Midbrain (tissue), 1 donor: ENCODE measurements at regions not wholly inside any gene's neighbourhood (a gene's known extent, or its start where the extent isn't known, plus 50 kb on each side); places are given as distances from the start of the nearest gene placed in this dataset.

Experiments used
- DNase-seq: peaks from one replicate; lab custom pipeline; 2025; lab: John Stamatoyannopoulos, UW

DNA sequence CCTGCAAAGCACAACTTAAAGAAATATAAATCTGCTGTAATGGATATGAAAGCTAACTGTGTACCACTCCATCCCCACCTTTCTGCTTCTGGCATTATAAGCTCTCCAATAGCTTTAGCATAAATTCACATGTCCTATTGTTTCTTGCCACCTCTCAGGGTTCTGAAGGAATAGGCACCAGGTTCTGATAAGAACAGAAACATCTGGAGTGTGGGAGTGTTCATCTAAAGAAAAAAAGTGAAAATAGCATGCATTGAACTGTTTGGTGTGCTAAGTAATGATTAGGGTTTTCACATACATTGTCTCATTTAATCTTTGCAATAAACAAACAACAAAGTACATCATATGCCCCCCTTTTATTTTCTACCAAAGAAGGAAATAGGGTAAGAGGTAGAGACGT lies 72.3 kb downstream of the FAM76B start:
- no peak for DNase-seq

DNA sequence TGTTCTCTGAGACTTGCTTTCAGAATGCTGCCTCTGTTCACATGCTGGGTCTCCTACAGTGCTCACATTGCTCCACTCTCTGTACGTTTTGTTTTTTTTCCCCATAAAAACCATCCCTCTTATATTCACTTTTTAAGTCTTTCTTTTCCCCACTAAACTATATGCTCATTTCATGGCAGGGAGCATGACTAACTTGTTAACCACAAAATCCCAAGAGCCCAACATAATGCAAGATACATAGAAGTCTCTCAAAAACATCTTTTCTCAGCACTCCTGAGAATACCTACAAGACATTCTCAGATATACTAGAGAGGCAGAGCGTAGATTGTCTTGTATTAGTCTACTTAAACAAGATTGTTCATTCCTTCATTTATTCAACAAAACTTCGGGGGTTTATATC lies 73.3 kb downstream of the FAM76B start:
- no peak for DNase-seq

DNA sequence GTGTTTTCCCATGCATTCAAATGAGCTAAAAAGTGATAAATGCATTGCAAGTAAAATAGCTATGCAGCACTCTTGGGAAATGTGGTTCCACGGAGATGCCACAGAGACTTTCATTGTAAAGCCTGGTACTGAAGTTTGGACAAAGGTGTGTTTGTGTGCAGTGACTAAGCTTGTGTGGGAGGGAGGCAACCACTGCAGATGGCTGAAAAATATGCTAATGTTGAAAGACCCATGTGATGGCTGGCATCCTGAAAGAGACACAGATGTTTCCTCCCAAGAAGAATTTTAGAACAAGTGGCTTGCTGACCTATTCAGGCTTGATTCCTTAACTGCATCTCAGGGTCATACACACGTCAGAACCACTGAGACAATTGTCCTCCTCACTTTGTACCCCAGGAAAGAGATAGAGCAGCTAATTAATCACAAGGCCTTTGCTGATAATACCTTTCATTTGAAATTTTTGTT lies 73.8 kb downstream of the FAM76B start:
- DNase-seq = peak; percentile 22

DNA sequence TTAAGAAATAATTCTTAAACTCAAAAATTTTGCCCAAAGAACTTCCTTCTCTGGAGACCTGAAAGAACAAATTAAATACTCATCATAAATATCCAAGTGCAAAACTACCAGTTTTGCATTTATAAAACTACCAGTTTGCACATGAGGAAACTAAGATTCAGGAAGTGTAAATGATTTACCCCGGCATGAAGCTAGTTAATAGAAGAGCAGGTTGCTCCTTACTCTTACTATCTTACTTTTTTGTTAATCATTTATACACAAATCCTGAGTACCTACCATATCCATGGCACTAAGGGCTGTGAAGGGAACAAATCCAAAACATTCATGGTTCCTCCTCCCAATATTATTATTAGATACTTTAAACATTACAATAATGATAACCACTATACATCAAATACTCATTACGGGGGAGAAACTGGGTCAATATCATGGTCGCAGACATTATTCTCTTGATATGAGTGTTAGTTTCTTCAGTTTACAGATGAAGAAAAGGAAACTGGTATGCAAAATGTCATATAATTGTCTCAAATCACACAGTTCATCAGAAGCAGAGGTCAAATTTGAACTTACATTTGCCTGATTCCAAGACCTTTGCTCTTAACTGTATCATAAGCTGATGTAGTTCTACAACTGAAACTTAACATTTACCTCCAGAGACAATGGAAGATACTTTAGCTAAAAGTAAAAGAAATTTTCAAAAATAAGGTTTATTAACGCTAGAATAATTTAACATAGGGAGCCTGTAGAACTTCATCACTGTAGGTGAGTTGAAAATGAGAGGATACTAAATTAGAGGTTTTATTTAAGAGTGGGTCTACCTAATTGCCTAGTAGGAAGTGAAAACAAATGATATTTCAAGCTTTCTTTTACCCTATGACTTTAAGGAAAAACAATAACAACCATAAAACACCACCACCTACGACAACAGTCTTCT lies 74.5 kb downstream of the FAM76B start:
- no peak for DNase-seq

DNA sequence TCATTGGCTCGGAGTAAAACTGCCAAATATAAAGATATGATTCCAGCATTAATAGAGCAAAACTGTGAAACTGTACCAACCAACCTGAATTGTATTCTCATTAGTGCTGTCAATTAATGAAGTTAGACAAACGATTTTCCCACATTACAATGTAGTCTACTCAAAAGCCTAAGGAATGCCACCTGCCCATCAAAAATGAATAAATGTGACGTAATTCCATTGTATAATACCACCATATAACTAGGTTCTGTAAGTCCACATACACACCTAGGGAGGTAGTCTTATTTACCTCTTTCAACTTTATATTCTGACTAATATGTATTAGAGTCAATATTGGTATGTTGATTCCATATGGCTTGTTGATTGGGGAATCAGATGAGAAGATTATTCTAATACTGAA lies 76.2 kb downstream of the FAM76B start:
- DNase-seq = no peak

DNA sequence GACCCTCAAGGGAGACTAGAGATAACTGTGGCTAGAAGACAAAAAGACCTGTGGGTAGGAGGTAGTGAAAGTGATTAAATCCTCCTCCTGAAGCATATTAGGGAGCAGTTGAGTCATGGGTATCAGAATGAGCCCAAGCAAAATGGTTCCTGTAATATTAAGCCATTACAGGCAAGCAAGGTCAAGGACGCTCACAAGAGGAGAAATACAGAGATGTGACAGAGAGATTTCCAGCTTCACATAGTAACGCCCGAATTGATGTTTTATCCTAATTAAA lies 77.7 kb downstream of the FAM76B start:
- DNase-seq = no peak

DNA sequence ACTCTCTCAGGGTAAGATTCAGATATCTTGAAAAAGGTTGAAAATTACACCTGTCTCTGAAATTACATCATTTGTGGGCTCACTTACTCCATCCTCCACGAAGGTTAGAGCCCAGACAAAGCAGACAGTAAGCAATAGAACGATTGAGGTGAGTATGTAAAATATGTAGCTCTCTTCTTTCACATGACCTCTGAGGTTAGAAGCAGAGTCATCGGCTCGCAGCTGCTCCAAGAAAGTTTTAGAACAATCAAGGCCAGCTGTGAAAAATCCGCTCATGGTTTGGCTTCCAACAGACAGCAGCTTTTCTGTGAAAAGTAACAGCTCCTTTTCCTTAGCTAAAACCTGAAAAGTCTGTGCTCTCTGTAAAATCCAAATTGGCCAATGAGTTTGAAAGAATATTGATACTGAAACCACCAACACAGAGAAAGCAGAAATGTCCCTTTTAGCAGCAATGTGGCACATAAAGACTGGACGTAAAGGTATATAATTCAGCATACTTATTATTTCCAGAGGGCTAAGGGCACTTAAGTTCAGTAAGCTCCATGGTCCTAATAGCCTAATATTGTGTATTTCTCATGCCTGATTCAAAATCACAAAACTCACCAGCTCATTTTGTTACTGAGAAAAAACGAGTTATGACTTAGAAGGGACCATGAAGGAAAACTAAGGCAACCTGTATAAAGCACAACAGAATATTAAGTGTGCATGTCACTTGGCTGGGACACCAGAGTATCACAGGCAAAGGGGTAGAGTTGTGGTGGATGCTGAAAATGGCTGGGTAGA lies 78.2 kb downstream of the FAM76B start:
- no peak for DNase-seq

DNA sequence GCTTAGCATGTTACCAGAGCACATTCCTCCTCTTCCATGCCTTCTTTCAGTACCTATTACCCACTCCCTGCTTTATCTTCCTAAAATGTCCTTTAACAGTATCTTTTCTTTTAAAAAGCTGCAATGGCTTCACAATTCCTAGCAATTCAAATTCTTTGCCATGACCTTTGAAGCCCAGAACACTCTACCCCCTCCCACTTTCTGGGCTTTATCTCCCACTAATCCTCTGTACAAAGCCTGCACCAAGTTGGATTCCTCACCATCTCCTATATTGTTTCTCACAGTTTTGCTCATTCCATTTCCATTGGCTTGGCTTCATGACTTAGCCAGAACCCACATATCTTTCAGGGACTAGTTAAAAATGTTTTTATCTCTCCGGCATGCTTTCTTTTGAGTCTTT lies 80.9 kb downstream of the FAM76B start:
- no peak for DNase-seq

DNA sequence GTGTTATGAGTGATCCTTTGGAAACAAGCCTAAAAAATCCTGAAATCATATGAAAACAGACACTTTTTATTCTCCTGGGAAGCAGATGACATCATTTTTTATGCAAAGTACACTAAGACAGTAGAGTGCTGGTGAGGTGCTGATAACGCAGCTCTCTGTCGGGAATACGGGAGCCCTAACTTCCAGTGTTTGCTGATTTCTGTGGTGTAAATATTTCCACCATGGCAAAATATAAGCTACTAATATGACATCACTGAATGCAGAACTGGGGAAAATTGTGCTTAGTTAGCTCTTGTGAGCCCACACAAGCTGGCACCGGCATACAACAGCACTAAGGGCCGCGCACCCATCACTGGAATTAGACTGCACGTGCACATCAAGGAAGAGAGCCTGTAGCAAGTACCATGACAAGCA lies 82.6 kb downstream of the FAM76B start:
- DNase-seq = no peak

DNA sequence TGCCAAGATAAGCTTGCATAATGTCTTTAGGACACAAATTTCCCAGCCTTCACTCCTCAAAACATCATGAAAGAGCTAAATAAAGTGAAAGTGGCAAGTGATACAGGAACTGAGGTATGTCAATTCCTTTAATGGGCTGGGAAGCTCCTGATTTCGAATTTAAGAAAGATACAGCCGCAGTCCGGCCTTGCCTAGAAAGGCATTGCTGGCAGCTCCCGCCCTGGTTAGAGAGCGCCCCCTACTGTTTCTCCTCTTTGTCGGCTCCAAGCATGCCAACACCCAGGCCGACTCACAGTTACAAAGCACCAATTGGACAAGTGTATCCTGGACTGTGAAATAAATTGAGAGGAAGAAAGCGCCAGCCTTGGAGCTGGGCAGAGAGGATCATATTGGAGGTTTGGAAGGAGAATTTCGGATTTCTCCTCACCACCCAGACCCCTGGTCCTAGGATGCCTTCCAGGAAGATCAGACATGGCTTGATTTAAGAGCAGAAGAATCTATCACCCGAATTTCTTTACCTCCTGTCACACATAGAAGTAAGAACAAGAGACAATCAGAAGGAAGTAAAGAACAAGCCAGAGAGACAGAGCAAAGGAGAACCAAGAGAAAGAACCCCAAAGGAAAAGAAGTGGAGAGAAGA lies 84.0 kb downstream of the FAM76B start:
- peak; percentile 91 for DNase-seq

DNA sequence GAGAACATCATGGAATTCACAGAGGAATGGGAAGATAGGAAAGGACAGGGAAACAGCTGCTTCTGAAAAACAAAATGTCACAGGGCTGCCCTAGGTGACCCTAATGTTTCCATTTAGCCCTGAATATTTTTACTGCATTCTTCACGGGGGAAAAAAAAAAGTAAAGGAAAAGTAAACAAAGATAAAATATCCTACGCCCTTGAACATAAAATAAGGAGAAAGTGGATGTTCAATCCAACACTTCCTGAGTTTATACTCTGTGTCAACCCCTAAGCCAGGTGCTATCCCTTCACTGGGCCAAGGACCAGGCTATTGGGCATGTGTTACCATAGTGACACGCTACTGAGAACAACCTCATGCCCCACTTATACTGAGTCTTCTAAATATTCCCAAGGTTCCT lies 84.7 kb downstream of the FAM76B start:
- no peak for DNase-seq

DNA sequence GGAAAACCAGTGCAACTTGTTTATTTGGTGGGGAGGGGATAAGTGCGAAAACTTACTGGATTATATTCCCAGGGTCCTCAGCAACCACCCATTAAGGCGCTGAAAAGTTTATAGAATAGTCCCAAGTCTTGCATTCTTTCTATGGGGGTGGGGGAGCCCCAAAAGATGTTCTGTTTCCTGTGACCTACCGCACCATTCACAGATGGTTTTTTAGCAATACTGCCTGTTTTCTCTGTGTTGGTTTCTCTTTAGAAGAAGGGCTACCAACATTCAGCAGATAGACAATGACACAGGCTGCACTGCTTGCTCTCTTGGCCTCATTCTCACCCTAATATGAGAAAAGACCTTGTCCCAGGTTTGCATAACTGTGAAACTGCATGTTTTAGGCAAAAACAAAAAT lies 86.5 kb downstream of the FAM76B start:
- DNase-seq = no peak

DNA sequence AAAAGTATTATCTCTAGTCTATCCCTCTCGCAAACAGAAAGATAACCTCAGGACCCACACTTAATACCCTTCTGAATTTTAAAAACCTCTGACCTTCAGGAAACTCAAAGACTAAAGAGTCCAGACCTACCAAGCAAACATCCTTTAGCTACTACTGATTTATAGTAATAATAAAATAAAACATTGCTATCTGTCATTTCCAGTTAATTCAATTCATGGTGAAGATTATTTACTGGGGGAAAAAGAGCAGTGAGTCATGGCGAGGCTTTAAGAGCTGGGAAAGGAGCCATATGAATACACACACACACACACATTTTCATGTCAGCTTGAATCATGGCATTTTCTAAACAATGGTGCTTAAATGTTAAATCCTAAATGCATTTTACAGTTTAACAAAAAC lies 87.1 kb downstream of the FAM76B start:
- no peak for DNase-seq

DNA sequence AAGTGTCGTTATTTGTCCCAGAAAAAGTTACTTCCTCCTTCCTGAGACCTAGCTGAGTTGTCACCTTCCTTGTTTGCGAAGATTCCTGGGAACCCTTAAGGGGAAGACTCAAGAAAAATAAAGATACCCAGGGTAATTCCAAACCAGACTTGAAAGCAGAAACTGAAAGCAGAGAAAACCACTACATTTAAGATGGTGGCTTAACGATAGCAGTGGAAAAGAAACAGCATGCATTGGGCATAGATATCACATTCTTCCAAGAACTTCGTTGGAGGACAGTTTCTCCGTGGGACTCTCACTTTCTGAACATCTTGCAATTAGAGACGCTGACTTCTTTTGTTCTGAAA lies 89.1 kb downstream of the FAM76B start:
- DNase-seq = no peak

DNA sequence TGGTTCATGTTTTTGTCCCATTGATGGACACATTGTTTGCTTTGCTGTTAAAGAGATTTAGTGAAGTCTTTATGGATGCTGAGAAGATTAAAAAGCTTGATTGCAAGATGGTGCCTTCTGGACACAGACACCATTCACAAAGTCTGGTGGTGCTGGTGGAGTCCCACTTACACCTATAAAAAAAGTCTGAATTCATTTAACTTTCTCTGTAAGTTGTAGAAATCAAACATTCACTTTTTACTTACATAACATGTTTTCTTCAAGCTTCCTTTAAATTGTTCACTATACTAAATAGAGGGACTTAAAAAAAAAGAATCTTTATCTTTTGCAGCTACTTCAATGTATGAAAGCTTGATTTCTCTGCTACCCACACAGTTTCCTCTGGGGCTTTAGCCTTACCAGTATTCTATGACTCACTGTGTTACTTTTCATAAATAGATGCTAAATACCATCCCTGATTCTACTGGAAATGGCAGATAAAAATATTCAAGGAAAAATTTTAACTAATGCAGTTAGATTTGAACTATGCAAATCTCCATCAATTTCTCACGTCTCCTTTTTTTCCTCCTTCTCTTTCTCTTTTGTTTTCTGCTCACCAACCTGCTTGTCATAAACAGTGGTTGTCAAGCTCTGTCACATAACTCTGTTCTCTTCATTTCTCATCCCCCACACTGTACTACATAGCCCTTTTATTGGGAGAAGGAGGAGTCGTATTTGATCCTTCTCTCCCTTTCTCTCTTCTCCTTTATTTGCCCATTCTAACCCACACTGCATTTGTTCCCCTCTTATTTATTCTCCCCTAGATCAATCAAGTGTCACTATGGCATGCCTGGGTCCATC lies 89.7 kb downstream of the FAM76B start:
- DNase-seq = no peak

DNA sequence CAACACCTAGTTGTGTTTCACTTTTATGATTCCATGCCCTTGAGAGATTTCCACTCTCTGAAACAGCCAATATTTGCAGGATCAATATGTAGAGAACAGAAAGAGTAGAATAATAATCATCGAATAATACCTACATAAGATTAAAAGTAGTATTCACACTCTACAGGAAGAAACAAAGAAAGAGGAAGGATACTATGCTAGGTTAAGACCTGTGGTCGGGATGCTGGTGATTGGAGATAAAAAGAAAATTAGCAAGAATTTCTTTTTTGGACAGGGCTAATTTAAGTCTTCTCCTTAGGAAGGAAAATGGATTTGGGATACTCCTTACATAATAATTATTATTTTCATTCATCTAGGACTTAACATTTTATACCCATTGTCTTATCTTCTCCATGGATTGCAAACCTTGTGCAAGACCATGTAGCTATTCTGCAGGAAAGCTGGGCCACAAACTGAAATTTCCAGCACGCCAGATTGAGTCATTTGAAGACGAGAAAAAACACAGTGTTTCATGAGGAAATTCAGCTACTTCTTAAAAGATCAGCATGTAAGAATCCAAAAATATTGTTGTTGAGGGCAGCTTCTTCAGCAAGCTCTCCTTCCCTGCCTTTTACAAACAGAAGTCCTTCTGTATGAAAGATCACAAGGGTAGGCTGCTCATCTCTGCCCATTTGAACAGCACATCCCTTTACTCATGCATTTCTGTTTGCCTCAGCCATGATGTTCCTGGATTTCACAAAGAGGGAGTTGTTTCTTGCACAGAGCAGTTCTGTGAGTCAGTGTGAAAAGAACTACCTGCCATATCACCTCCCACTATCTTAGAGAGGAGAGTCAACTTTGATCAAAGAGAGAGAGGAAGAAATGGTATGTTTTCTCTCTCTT lies 90.7 kb downstream of the FAM76B start:
- DNase-seq = no peak

DNA sequence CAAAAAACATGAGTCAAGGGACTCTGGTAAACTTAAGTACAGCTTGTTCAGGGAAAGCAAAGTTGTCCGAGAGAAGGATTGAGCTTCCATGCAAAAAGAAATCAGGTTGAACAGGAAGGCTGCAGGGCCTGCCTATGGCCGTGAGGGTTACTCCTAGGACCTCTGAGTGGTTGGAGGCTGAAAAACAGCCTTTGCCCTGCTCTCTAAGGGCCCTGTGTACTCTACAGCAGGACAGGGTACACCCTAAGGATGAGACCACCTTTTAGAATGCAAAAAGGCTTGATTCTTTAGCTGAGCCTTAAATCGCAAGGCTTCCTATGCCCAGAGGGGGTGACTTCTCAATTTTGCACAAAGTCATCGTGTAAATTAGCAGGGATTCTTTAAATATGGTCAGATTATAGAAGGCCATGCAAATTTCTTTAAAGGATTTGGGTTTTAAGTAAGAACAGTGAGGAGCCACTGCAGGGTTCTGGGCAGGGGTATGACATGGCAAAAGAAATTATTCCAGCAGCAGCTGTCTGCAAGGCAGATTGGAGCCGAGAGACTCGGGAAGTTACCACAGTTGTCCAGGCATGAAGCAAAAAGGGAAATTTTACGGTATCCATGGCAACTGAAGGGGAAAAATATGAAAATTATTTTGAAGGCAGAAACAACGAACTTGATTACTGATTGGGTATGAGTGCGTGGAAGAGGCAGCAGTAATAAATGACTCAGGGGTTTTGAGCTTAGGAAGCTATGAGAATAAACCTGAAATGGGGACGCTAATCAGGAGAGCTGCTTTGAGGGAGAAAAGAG lies 91.8 kb downstream of the FAM76B start:
- DNase-seq = no peak

DNA sequence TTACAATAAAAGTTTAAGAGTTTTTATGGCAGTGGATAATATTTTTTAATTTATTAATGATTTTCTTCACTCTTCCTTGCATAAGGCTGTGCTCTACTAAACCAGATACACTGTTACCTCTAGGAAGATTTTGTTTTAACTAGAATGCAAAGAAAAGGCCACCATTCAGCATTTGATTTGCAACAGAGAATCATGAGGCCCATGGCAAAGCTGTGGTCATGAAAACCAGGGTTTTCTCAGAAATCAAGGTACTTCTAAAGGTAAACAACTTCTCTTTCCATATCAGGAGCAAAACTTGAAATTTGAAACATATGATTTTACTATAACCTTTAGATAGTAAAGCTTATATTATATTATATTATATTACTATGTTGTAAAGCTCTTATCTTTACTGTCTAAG lies 94.4 kb downstream of the FAM76B start:
- no peak for DNase-seq

DNA sequence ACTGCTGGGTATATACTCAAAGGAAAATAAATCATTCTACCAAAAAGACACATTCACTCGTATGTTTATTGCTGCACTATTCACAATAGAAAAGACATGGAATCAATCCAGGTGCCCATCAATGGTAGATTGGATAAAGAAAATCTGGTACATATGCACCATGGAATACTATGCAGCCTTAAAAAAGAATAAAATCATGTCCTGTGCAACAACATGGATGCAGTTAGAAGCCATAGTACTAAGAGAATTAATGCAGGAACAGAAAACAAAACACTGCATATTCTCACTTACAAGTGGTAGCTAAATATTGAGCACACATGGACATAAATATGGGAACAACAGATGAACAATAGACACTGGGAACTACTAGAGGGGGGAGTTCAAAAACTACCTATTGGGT lies 96.3 kb downstream of the FAM76B start:
- DNase-seq = no peak

DNA sequence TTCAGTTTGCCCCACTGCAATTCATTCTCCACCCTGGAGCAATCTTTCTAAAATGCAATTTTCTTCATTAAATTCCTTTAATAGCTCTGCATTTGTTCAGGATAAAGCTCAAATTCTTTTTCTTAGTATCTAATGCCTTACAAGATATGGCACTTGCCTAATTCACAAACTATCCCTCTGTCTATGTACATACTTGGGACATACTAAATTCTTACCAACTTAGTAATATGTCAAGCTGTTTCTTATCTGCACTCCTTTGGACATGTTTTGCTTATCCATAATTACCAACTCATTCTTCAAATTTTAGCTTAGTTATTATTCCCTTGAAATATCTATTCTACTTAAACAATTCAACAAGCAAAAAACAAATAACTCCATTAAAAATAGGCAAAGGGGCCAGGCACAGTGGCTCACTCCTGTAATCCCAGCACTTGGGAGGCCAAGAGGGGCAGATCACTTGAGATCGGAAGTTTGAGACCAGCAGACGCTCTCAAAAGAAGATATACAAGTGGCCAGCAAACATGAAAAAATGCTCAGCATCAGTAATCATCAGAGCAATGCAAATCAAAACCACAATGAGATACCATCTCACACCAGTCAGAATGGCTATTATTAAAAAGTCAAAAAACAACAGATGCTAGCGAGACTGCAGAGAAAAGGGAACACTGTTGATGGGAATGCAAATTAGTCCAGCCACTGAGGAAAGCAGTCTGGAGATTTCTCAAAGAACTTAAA lies 96.9 kb downstream of the FAM76B start:
- DNase-seq = no peak
